GM21786 (cell line): ENCODE measurements at regions not wholly inside any gene's neighbourhood (a gene's known extent, or its start where the extent isn't known, plus 50 kb on each side); places are given as distances from the start of the nearest gene placed in this dataset.

Source experiments
- ATAC-seq: cut with Tn5 transposase; IDR thresholded peaks from one replicate; pipeline ENCODE4 v1.9.1; 2021; ENCODE audit not compliant: unreplicated experiment

DNA sequence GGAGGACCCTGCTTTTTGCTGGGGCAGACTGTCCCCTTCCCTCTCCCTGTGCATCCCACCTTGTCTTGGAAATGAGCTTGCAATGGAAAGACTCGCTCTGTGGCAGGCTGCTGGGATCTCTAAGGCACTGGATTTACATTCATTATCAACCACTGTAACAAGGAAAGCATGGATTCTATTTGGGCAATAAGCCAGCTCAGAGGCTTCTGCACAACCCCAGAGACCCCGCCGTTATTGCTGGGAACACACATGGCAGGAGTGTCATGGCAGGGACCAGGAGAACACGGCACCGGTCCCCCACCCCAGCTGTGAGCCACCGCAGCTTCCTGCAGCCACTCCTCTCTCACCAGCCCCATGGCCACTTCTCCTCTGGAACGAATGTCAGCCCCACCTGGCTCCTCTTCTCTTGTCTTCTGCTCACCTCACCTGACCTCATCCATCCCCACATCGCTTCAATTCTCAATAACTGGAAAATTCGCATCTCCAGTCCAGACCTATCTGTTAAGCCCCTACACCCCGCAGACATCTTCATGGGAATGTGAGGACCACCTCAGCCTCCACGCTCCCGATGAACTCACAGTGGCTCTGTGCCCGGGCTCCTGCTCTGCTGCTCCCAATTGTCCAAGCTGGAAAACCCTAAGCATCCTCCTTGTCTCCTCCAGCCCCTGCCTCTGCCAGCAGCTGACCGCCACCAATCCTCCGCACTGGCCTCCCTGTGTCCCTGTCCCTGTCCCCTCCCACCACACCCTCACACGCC lies 181.5 kb downstream of the USP12 start:
- ATAC-seq: no peak

DNA sequence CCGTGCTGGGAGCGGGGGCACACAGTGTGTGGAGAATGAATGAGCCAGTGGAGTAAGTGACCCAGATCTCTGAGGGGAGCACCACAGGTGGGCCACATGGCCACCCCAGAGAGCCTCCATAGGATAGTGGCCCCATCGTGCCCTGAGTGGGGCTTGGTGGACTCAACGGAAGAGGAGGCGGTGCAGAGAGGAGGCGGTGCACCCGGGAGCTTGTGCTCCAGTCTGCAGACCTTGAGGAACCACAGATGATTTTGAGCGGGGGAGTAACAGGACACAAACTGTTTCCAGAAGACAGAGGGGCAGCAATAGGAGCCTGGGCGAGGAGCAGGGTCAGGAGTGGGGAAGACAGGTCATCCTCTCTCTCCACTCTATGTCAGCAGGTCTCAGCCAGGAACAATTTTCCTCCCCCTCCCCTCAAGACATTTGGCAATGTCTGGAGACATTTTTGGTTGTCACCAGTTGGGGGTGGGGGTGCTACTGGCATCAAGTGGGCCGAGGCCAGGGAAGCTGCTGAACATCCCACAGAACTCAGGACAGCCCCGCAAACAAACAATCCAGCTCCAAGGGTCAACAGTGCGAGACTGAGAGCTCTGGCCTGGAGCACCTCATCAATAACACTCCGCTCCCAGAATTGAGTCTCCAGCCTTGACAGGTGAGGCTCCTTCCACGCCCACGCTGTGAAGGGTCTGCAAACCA lies 182.2 kb downstream of the USP12 start:
- ATAC-seq: no peak

DNA sequence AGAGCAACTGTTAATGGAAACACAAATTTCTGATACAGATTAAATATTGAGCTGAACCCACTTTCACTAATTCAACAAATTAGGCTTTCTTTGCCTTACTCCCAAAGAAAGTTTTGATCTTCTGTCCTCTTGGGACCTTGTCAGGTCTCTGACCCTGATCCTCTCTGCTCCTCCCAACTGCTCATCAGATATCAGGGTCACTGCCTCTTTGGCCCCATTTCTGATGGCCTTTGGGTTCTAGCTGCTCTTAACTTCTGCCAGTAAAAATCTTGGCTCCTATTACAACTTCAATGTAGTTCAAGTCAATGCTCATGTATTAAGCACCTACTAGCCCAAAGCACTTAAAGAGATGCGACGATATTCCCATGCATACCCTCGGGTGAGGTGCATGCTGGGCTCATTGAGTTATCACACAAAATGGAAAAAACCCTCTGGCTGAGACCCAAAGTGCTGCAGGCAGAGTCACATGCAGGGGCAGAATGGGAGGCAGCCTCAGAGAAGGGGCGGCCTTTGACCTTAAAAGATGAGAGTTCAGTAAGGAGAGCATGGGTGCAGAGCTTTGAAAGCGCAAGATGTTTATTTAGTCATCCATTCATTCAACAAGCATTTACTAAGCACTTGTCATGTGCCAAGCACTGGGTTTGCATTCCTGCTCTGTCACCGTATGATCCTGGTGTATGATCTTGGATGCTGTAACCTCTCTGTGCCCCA lies 183.4 kb downstream of the USP12 start:
- ATAC-seq: no peak

DNA sequence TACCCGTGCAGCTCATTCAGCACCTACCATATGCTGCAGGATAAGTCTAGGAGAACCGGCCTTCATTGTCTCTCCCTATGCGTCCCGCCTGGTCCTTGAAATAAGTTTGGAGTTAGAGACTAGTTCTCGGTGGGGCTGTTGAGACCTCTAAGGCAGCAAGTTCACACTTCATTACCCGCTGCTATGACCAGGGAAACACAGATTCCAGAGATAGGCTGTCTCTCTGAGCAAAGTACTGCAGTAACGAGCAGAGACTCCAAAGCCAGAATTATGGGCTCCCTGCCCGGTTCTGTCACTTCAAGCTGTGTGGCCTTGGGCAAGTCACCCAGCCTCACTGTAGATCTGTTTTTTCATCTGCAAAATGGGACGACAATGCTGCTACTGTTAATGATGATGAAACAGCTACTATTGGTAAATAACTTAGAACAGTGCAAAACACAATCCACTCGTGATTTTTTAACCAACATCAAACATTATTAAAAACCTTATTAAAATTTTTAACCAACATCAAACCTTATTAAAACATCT lies 184.1 kb downstream of the USP12 start:
- no peak for ATAC-seq

DNA sequence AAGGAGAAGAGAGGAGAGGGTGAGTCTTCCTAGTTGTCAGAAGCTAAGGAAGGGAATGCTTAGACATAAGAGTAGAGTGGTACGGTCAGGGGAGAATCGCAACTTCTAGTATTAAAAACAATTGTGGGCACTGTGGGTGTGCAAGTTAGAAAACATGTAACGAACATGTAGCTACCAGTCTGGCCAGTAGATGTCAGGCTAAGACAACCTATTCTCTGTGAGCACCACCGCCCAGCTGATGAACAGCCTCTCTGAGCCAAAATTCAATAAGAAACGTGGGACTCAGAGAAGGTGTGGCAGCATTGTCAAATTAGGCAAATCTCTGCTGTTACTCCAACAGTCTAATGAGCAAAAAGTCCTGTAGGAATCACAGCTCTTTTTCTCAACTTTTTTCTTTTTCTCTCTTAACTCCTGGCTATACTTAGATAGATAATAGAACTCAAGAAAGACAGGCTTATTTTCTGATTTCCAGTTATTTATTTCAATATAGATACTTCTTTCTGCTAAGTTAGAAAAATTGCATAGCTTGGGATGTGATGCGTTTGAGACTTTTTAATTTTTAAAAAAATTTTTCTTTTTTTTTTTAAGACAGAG lies 186.2 kb downstream of the USP12 start:
- ATAC-seq: peak; percentile 53

DNA sequence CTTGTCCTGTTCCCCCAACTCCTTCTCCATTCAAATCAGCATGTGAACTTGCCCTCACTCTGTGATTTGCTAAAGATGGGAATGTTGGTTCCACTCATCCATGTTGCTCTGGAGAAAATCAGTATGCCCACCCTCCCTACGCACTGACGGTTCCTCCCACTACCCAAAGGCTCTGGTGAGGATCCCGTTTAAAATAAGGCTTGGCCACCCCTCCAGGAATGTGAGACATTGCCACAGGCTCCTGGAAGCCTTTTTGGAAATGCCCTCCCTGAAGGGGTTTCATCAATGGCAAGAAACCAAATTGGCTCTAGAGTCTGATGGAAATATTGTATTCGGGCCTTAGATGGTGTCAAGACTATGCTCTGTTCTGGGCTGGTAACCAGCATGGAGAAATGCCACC lies 187.3 kb downstream of the USP12 start:
- no peak for ATAC-seq

DNA sequence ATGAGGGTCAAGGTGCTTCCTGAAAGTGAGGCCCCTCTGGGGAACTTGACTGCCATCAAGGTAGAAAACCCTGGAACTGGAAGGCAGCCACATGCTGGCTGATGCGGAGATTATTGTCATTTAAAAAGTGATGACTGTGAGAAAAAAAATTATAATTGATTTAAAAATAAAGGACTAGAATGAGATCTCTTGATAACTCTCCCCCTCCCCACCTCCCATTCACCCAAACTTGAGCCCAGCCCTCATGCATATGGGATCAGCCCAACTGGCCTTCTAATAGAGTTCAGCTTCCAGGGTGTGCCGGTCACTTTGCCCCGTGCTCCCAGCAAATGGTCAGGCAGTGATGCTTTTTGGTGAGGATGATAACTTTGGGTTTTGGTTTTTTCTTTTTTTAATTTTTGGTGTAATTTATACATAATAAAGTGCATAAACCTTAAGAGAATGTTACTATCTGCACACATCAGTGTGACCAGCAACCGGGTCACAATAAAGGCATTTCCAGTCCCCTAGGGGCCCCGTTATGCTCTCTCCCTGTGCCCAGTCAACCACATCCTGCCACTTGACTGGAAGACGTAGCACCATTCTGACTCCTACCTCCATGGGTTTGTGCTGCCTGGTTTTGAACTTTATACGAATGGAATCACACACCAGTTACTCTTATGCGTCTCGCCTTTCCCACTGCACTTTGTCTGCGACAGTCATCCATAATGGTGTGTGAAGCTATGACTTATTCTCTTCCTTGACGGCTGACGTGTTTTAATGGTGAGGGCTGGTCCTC lies 187.9 kb downstream of the USP12 start:
- no peak for ATAC-seq

DNA sequence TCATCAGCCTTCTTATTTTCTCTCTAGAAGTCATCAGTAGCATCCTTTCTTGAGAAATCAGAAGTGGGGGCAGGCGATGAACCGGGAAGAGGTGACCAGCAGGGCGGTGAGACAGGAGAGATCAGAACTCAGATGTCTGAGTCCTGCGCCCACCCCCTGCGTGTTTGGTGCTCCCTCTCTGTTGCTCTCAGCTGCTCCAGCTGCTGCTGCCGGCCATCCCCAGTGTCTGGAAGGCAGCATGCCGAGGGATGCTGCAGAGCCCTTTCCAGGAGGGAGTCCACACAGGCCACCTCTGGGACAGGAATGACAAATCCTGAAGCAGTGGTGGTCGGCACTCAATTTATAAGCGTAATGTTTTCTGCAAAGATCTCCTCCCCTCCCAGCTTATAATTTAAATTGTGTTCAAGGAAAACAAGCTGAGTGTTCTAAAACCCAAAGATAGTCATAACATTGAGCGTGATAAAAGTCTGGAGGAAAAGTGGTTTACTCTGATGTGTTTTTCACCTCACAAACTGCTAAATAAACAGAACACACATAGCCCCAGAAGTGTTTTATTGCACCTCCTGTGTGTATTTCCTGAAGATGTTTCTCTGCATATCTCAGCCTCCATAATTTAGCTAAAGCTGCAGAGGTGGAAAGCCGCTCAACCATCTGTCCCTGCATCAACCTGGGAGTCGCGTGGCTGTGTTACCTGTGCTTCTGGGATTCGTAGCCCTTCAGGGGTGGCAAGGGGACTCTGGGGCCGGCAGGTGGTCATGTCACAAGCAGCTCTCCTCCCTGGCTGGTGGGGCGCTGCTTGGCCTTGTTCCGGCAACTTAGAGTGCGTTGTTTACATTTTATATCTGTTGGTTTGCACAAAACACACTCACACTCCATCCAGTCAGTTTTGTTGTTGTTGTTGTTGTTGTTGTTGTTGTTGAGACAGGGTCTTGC lies 191.2 kb downstream of the USP12 start:
- no peak for ATAC-seq

DNA sequence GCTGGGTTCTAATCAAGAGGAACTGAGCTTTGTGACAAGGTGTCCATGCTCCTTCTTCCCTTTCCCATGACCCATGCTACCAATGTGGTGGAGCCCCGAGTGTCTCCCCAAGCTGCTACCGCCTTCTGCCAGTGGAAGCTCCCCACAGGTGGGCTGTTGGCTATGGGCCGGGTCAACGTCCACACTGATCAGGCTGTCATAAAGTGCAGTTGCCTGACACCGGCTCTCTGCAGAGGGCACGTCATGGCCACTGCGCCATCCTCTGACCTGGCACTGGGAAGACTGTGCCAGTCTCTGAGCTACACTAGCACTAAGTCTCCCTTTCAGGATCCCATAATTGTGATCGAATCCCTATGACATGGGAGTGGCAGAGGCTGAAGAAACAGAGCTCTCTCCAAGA lies 192.3 kb downstream of the USP12 start:
- ATAC-seq: no peak

DNA sequence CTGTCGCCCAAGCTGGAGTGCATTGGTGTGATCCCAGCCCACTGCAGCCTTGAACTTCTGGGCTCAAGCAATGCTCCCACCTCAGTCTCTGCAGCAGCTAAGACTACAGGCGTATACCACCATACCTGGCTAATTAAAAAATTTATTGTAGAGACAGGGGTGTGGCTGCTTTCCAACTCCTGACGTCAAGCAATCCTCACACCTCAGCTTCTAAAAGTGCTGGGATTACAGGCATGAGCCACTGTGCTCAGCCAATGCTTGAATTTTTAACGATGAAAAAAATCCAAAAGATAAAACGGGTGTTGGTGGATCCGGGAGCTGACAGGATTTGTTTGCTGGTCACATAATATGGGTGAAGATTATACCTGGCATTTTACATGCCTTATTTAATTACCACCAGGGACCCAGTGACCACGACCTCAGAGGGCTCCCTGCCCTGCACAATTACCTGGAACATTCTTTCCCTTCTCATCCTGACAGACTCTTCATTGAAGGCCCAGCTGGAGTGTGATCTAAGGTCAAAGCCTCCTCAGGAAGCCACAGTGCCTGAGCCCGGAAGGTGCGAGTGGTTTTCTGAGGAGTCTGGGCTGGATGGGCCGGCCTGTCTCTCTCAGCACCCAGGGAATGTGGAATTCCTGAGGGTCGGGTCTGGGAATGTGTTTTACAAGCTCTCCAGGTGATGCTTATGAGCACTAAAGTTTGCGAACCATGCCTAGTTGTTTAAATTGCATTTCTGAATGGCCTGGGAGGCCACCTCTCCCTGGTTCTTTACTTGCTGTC lies 193.3 kb downstream of the USP12 start:
- ATAC-seq: no peak

DNA sequence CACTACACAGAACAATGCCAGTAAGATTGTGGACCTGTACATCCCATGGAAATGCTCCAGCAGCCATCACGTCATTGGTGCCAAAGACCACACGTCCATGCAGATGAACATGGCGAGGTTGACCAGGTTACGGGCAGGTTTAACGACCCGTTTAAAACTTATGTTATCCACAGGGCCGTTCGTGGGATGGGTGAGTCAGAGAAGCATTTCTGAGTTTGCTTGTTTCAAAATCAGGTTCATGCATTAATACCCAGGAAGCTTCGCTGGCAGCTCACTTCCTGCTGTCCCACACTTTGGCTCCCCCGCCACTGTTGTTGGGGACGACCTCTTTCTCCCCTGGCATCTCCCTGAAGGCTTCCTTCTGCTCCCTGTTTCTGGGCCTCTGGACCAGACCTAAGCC lies 194.1 kb downstream of the USP12 start:
- no peak for ATAC-seq

DNA sequence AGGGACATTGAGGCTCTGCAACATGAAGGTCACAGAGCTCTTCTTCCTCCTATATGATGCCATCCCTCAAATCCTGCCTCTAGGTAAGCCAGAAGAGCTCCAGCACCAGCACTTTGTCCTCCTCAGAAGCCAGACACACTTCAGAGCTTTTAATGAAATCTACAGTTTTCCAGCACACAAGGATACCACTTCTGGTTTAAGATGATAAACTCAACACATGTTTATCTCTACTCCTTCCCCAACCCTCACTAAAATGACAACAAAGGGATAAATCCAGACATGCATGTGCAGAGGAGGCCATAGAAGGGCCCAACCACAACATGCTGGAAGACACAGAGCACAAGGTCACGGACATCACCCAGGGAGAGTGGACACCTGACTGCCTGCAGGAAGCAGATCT lies 195.3 kb downstream of the USP12 start:
- ATAC-seq: no peak

DNA sequence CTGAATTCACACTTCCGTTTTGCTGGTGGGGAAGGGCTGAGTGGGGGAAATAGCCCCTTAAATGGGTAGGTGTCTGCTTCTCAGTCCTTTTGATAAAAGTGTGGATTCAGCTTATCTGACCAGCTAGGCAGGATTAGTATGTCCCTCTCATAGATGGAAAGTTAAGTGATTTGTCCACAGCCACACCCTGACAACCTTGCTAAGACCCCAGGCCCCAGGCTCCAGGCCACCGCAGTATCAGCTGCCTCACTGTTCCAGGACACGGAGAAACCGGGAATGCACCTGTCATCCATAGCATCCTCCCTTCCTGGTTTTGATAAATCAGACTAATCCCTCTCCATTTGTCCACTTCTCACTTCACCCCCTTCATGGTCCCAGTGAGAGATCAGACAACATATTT lies 197.7 kb downstream of the USP12 start:
- no peak for ATAC-seq

DNA sequence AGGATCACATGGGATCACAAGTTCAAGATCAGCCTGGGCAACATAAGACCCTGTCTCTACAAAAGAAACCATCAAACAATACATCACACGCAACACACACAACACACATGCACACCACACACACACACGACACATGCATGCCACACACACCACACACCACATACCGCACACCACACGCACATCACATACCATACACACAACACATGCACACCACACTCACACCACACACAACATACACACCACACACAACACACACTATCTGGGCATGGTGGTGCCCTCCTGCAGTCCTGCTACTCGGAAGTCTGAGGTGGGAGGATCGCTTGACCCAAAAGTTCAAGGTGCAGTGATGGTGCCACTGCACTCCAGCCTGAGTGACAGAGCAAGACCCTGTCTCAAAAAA lies 198.3 kb downstream of the USP12 start:
- no peak for ATAC-seq

DNA sequence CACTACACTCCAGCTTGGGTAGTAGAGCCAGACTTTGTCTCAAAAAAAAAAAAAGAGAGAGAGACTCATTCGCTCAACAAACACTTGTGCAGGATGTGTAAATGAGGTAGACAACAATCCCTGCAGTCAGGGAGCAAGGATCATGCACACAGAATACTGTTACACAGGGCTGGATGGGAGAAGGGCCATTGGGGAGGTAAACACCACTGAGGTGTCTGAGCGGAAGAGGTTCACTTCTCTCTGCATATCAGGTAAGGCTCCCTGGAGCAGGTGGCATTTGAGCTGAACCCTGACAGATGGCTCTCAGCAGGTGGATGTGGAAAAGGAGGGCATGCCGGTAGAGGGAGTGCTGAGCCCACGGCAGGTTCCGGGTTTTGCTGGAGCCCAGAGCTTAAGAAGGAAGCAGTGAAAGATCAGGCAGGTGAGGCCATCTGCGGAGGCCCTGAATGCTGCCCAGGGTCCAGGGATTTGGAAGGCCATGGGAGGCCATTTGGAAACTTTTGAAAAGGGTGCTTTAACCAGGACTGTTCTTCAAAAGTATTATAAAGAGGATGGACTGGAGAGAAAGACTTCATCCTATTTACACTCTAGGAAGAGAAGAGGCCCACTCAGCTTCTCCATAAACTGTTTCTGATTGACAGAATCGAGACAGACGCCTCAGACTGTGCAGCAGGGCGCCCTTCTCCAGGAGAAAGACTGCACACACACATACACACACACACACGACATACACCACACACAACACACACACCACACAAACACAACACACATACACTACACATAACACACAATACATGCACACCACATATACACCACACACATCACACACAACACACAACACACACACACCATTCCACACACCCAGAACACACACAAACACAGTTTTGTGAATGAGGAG lies 199.4 kb downstream of the USP12 start:
- ATAC-seq: peak; percentile 50

DNA sequence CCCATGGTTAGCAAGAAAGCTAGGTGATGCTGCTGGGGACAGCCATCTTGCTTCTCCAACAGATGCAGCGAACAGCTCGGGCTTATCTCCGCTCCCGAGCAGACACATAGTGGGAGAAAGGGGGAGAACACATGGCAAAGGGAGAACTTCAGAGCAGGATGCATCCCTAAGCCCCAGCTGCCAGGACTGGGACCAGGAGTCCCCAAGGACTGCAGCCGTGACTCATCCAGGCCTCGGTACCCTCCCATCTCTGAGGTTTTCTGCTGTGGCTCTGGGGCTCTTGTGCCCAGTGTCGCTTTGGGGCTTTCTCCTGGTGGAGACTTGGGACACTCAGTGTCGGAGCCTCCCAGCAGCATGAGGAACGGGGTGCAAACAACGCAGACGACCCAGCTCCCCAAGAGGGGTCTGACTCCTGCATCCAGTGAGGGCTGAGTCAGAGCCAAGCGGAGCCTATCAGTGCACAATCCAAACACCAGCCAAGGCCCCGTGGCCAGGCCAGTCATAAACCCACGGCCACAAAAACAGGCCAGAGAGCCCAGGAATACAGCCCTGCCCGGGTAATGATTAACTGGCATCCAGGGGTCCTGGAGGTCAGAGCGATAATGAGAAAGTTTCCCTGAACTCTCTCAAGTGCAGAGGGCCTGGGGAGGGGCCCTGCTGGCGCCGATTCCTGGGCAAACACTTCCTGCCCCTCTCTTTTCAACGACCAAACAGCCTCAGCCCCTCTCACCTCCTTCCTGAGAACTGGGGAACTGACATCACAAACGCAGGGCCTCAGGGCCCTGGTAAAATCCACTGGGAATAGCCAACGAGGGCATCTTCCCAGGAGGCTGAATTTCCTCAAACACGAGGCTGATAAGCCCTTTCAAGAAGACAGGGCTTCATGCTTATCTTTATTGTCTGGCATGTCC lies 202.9 kb downstream of the USP12 start:
- ATAC-seq: no peak
